ENCODE measurements at regions not wholly inside any gene's neighbourhood (a gene's known extent, or its start where the extent isn't known, plus 50 kb on each side); places are given as distances from the start of the nearest gene placed in this dataset.

- ChIA-PET CTCF (ENCODE audit: low intra/inter-chr PET ratio, low total read pairs) (no interaction called here), POLR2A (no interaction called here)
- H4K20me1 ChIP-seq (ENCODE audit: insufficient read depth, low read length): no peaks in the 10 kb centered on the region
- no peak overlapping the region for H3K9ac ChIP-seq (ENCODE audit: insufficient read depth, low read depth, low read length)
- DNase-seq (ENCODE audit: low spot score) (no peak), ATAC-seq (no peak), FAIRE-seq (no peak)
- BruUV-seq (replicated peaks): no TSS peak
- WGBS (ENCODE audit: low lambda C conversion rate): 13% methylated on average over 4 of the region's 4 CpGs
- H3K4me2 ChIP-seq (ENCODE audit: low read depth, low read length): no peak overlapping the region
- intact Hi-C loops (cut with micrococcal nuclease; ENCODE audit: unreplicated experiment): no loop called here
- no peaks in the 10 kb centered on the region for H3K4me1 ChIP-seq (ENCODE audit: insufficient read depth, low read length)
- no peak overlapping the region for H3K27ac ChIP-seq (ENCODE audit: extremely low read length, insufficient read depth, low read length)
- no peak overlapping the region for H2AFZ ChIP-seq (ENCODE audit: low read length)
- no peak overlapping the region for H3K4me3 ChIP-seq (replicated peaks in 1 of 3; ENCODE audit: insufficient read depth in 1 of 3, low read depth in 2 of 3, low read length in 3 of 3)
- TF ChIP-seq ZFYVE20 (CRISPR knock-in tag; IDR thresholded peaks at IDR 0.05; ENCODE audit: borderline replicate concordance, low read depth) (no peak), ZNF737 (CRISPR knock-in tag; IDR thresholded peaks at IDR 0.05; ENCODE audit: borderline replicate concordance) (no peak), LCORL (IDR thresholded peaks at IDR 0.05) (peak; percentile 73; the same call in 1 of the 2 replicates), LCORL (CRISPR knock-in tag; IDR thresholded peaks at IDR 0.05) (no peak), ZNF10 (CRISPR knock-in tag; IDR thresholded peaks at IDR 0.05; ENCODE audit: borderline replicate concordance, low read depth) (no peak), GATAD2A (CRISPR knock-in tag; IDR thresholded peaks at IDR 0.05) (no peak), ZNF780A (CRISPR knock-in tag; IDR thresholded peaks at IDR 0.05) (no peak), ZNF841 (CRISPR knock-in tag; IDR thresholded peaks at IDR 0.05; ENCODE audit: borderline replicate concordance) (no peak), ZFAT (CRISPR knock-in tag; conservative IDR thresholded peaks at IDR 0.05) (no peak), ZNF75D (CRISPR knock-in tag; IDR thresholded peaks at IDR 0.05; ENCODE audit: borderline replicate concordance) (no peak)
- in situ Hi-C loops (cut with HindIII; ENCODE audit: extremely low pct_ligation_motif_present, low pct_unique_long_range_greater_than_20kb): no loop called here
- no peaks in the 10 kb centered on the region for H3K79me2 ChIP-seq (ENCODE audit: insufficient read depth, low read length)
- no peaks in the 10 kb centered on the region for H3K27me3 ChIP-seq (ENCODE audit: control insufficient read depth in 1 of 2, insufficient read depth in 2 of 2, low read length in 2 of 2)
- H3K9me3 ChIP-seq (ENCODE audit: low read length): peaks cover 14% of the 10 kb centered on the region; the same call in 1 of the 2 replicates
- no peaks in the 10 kb centered on the region for H3K36me3 ChIP-seq (replicated peaks in 1 of 2; ENCODE audit: control insufficient read depth in 1 of 2, insufficient read depth in 2 of 2, low read length in 2 of 2)
Observed at GRCh38 chr11:38282718-38283117, 1684.7 kb upstream of the RAG2 start.

- FAIRE-seq: no peak
- WGBS (ENCODE audit: low lambda C conversion rate): 70% methylated on average over 11 of the region's 45 CpGs
- TF ChIP-seq ZFP1 (CRISPR knock-in tag; IDR thresholded peaks at IDR 0.05) (no peak), ZHX2 (IDR thresholded peaks at IDR 0.05; ENCODE audit: low read depth) (no peak), ZHX2 (CRISPR knock-in tag; IDR thresholded peaks at IDR 0.05; ENCODE audit: borderline replicate concordance) (no peak), ZNF414 (CRISPR knock-in tag; IDR thresholded peaks at IDR 0.05) (no peak)
Observed at GRCh38 chr11:38278457-38279141, 1680.6 kb upstream of the RAG2 start.

More at GRCh38 chr11:38278457-38279141, 1680.6 kb upstream of the RAG2 start:
- CTCF ChIA-PET (ENCODE audit: low intra/inter-chr PET ratio, low total read pairs): no interaction called here
- Histone ChIP-seq H3K4me3 (replicated peaks in 1 of 3; ENCODE audit: insufficient read depth in 1 of 3, low read depth in 2 of 3, low read length in 3 of 3) (no peak overlapping the region), H4K20me1 (ENCODE audit: insufficient read depth, low read length) (no peaks in the 10 kb centered on the region), H3K27me3 (ENCODE audit: control insufficient read depth in 1 of 2, insufficient read depth in 2 of 2, low read length in 2 of 2) (no peaks in the 10 kb centered on the region), H3K9me3 (ENCODE audit: low read length) (peaks cover 26% of the 10 kb centered on the region), H3K9ac (ENCODE audit: insufficient read depth, low read depth, low read length) (no peak overlapping the region), H3K36me3 (replicated peaks in 1 of 2; ENCODE audit: control insufficient read depth in 1 of 2, insufficient read depth in 2 of 2, low read length in 2 of 2) (no peaks in the 10 kb centered on the region), H3K27ac (ENCODE audit: extremely low read length, insufficient read depth, low read length) (no peak overlapping the region), H2AFZ (ENCODE audit: low read length) (no peak overlapping the region), H3K4me1 (ENCODE audit: insufficient read depth, low read length) (no peaks in the 10 kb centered on the region), H3K79me2 (ENCODE audit: insufficient read depth, low read length) (no peaks in the 10 kb centered on the region), H3K4me2 (ENCODE audit: low read depth, low read length) (no peak overlapping the region)
- POLR2A ChIA-PET: no interaction called here
- intact Hi-C loops (cut with micrococcal nuclease; ENCODE audit: unreplicated experiment) (no loop called here), in situ Hi-C loops (cut with HindIII; ENCODE audit: extremely low pct_ligation_motif_present, low pct_unique_long_range_greater_than_20kb) (no loop called here)
- ATAC-seq (no peak), DNase-seq (ENCODE audit: low spot score) (no peak)
- no TSS peak for BruUV-seq (replicated peaks)

Data from HepG2 (cell line).